SU-DHL-6 (cell line): ENCODE measurements at regions not wholly inside any gene's neighbourhood (a gene's known extent, or its start where the extent isn't known, plus 50 kb on each side); places are given as distances from the start of the nearest gene placed in this dataset.

Experiments used
- H2AFZ ChIP-seq: fragments of 200-600 bp; sonication (generic); 2 replicates; pipeline ENCODE4 v1.6.1; 2014; ENCODE audit warnings: low read depth, mild to moderate bottlenecking, moderate library complexity, mixed read lengths, antibody characterized with exemption, low read length; ENCODE audit not compliant: severe bottlenecking
- H3F3A ChIP-seq: fragments of 200-600 bp; shearing (Covaris generic); 2 replicates; pipeline ENCODE4 v1.6.0; 2016; ENCODE audit warnings: antibody characterized with exemption, mild to moderate bottlenecking; ENCODE audit not compliant: insufficient read depth
- H3K27ac ChIP-seq: fragments of 200-600 bp; sonication (generic); 2 replicates; pipeline ENCODE4 v1.5.1; 2016; ENCODE audit warnings: low read depth, mild to moderate bottlenecking, low read length, moderate library complexity, mixed read lengths
- H3K27me3 ChIP-seq: fragments of 200-600 bp; sonication (generic), shearing (Covaris generic); 2 replicates; pipeline ENCODE4 v1.6.0; 2014; ENCODE audit warnings: mild to moderate bottlenecking, low read length
- H3K36me3 ChIP-seq: fragments of 200-600 bp; sonication (generic); 2 replicates; pipeline ENCODE4 v1.6.1; 2014; ENCODE audit warnings: mild to moderate bottlenecking, low read length, mixed read lengths
- H3K4me2 ChIP-seq: fragments of 300-600, 200-600 bp; shearing (Covaris generic), sonication (generic); 2 replicates; pipeline ENCODE4 v1.6.0; 2014; ENCODE audit warnings: low read length, low read depth, mild to moderate bottlenecking; ENCODE audit not compliant: poor library complexity, severe bottlenecking
- H3K4me3 ChIP-seq: fragments of 200-600 bp; sonication (generic); 2 replicates; pipeline ENCODE4 v1.5.1; 2014; ENCODE audit warnings: antibody characterized with exemption, low read length, mild to moderate bottlenecking, mixed read lengths; ENCODE audit not compliant: insufficient read depth, poor library complexity, severe bottlenecking
- H3K79me2 ChIP-seq: fragments of 200-600 bp; sonication (generic); 2 replicates; pipeline ENCODE4 v1.6.1; 2014; ENCODE audit warnings: mild to moderate bottlenecking, low read length, moderate library complexity; ENCODE audit not compliant: insufficient read depth
- H3K9ac ChIP-seq: fragments of 200-600 bp; sonication (generic); 2 replicates; pipeline ENCODE4 v1.7.0; 2014; ENCODE audit warnings: mild to moderate bottlenecking, low read length
- H3K9me2 ChIP-seq: fragments of 200-600 bp; sonication (generic); replicated peaks from 2 replicates; pipeline ENCODE4 v1.6.1; 2014; ENCODE audit warnings: low read length; ENCODE audit not compliant: insufficient read depth
- H3K9me3 ChIP-seq: fragments of 200-600 bp; sonication (generic); 2 replicates; pipeline ENCODE4 v1.6.1; 2014; ENCODE audit warnings: low read length, mixed read lengths; ENCODE audit not compliant: insufficient read depth
- H4K20me1 ChIP-seq: fragments of 200-600 bp; sonication (generic); 2 replicates; pipeline ENCODE4 v1.6.1; 2014; ENCODE audit warnings: low read depth, mild to moderate bottlenecking, antibody characterized with exemption, low read length, moderate library complexity, mixed read lengths
- EZH2phosphoT487 ChIP-seq: fragments of 200-600 bp; sonication (generic), shearing (Covaris generic); conservative IDR thresholded peaks from 2 replicates; pipeline ENCODE4 v1.6.1; 2018; ENCODE audit warnings: mild to moderate bottlenecking, antibody characterized with exemption, low read length, moderate library complexity, mixed read lengths
- TF ChIP-seq, protein P1 (sequence below): fragments of 200-600 bp; sonication (generic); IDR thresholded peaks from one replicate; pipeline ENCODE4 v1.5.1; 2017; ENCODE audit warnings: antibody characterized with exemption, mild to moderate bottlenecking, low read length, moderate library complexity; ENCODE audit not compliant: insufficient read depth, poor library complexity, severe bottlenecking

DNA sequence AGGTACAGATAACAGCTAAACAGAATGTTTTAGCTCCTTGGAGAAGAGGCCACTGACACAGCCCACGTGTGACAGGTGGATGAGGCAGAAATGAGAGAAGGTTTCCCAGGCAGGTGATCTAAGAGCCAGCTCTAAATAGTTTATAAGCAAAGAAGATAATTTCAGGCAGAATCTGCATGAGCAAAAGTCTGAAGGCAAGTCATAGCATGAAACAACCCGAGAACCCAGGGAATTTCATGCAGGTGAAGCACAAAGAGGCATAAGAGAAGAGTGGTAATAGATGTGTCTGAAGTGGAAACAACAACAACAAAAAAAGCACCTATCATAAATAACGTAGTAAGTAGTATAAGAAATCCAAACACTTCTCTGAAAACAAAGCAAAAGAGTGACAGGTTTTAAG lies 275.8 kb upstream of the CPEB2 start:
- H3K4me2 ChIP-seq: no peak overlapping the region

DNA sequence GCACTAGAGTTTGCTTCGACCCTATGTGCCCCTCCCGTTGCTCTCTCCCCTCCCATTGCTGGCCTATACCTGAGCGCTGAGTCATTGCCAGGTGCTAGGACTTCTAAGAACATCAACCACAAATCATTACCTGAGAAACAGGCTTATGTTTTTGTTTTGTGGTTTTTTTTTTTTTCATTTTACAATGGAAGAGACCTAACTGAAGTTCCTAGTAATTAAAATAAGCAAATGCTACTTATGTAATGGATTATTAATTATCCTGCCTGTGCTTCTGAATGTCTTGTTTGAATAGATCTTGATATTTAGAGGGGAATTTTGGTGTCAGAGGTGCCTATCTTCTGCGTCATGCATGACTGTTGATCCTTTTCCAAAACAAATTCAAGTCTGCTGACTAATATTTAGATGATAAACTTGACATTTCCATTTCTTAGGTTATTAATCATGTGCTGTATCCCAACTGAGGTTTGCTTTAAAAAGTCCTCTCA lies 275.4 kb upstream of the CPEB2 start:
- Histone ChIP-seq H3F3A (no peaks in the 10 kb centered on the region), H3K9ac (no peak overlapping the region), H3K36me3 (no peaks in the 10 kb centered on the region), H3K9me3 (no peaks in the 10 kb centered on the region), H3K9me2 (no peaks in the 10 kb centered on the region), H3K27me3 (no peaks in the 10 kb centered on the region), H3K27ac (no peak overlapping the region), H3K79me2 (no peaks in the 10 kb centered on the region), H3K4me3 (no peak overlapping the region), H4K20me1 (no peaks in the 10 kb centered on the region), H2AFZ (no peak overlapping the region), H3K4me2 (no peak overlapping the region)
- TF ChIP-seq EZH2phosphoT487: no peak
- TF ChIP-seq, protein P1, sequence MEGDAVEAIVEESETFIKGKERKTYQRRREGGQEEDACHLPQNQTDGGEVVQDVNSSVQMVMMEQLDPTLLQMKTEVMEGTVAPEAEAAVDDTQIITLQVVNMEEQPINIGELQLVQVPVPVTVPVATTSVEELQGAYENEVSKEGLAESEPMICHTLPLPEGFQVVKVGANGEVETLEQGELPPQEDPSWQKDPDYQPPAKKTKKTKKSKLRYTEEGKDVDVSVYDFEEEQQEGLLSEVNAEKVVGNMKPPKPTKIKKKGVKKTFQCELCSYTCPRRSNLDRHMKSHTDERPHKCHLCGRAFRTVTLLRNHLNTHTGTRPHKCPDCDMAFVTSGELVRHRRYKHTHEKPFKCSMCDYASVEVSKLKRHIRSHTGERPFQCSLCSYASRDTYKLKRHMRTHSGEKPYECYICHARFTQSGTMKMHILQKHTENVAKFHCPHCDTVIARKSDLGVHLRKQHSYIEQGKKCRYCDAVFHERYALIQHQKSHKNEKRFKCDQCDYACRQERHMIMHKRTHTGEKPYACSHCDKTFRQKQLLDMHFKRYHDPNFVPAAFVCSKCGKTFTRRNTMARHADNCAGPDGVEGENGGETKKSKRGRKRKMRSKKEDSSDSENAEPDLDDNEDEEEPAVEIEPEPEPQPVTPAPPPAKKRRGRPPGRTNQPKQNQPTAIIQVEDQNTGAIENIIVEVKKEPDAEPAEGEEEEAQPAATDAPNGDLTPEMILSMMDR: no peak

More for the DNA sequence above, 275.8 kb upstream of the CPEB2 start:
- H3F3A ChIP-seq: no peaks in the 10 kb centered on the region
- no peaks in the 10 kb centered on the region for H4K20me1 ChIP-seq
- no peak overlapping the region for H3K27ac ChIP-seq
- no peaks in the 10 kb centered on the region for H3K36me3 ChIP-seq
- H3K79me2 ChIP-seq: no peaks in the 10 kb centered on the region
- no peak overlapping the region for H2AFZ ChIP-seq
- H3K9ac ChIP-seq: no peak overlapping the region
- H3K4me3 ChIP-seq: no peak overlapping the region
- TF ChIP-seq EZH2phosphoT487: no peak
- TF ChIP-seq, protein P1: no peak
- H3K9me3 ChIP-seq: no peaks in the 10 kb centered on the region
- no peaks in the 10 kb centered on the region for H3K27me3 ChIP-seq
- H3K9me2 ChIP-seq: no peaks in the 10 kb centered on the region

DNA sequence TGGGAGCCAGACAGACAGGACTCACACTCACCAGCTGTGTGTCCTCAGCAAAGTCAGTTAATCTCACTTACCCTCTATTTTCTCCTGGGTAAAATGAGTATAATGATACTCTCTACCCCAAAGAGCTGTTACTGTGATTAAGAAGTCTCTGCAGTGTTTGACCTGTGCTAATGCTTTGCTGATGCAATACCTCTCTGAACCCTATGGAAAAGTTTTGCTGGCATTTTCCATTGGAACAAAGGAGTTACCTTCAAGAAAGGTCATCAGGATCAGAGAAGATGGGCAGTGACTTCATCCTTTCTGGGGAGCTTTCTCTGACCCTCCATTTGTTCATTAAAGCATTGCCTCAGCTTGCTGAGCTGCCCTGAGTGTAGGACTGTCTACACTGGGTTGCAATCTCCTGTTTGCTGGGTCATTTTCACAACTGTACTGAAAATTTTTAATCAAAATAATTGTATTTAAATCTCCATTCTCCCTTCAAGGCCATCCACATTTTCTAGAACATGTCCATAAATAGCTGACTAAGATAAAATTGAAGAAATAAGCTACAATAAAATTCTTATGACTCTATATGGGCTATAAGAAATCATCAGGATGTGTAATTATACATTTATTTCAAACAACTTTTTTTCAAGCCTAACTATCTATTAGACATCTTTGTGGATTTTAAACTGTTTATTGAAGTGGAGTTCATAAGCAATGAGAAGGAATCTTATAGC lies 272.8 kb upstream of the CPEB2 start:
- no peaks in the 10 kb centered on the region for H3K27me3 ChIP-seq
- no peak overlapping the region for H2AFZ ChIP-seq
- no peaks in the 10 kb centered on the region for H3F3A ChIP-seq
- H3K36me3 ChIP-seq: no peaks in the 10 kb centered on the region
- no peak overlapping the region for H3K9ac ChIP-seq
- no peaks in the 10 kb centered on the region for H4K20me1 ChIP-seq
- no peaks in the 10 kb centered on the region for H3K79me2 ChIP-seq
- no peaks in the 10 kb centered on the region for H3K9me3 ChIP-seq
- no peak overlapping the region for H3K27ac ChIP-seq
- no peak overlapping the region for H3K4me3 ChIP-seq
- no peaks in the 10 kb centered on the region for H3K9me2 ChIP-seq
- no peak overlapping the region for H3K4me2 ChIP-seq
- no peak for TF ChIP-seq EZH2phosphoT487
- TF ChIP-seq, protein P1: no peak
